ENCODE measurements at regions not wholly inside any gene's neighbourhood (a gene's known extent, or its start where the extent isn't known, plus 50 kb on each side); places are given as distances from the start of the nearest gene placed in this dataset.

DNA sequence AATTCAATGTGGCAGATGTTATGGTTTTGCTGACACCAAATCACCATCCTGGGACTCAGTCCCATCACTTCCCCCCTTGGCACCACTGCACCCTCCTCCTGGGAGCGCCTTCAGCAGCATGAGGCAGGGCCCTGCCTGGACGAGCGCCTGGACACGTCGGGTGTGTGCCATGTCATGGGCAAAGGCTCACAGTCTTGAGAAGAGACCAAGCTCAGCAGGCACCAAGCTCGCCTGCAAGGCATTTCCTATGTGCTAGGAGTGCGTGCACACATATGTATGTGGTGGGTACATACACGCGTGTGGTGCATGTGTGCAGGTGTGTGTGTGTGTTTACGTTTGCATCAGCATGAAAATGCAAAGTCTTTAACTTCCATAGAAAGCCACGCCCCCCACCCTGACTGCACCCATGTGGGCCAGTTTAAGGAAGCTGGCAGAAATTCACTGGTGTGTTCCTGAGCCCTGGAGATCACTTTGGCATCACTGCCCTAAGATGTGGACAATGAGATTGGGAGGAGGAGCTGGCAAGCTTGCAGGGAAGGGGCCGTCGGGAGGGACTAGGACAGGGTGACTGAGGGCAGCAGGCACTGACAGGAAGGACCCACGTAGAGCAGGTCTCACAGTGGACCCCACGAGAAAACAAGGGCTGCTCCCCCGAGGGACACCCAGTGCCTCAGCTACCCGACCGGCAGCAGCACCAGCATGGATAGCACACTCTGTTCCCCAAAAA lies 169.9 kb upstream of the PPP2R2D start (continued):
- no peak for TF ChIP-seq CEBPB (IDR thresholded peaks at IDR 0.05)
- TF ChIP-seq JUNB (IDR thresholded peaks at IDR 0.05), result no peak
- no peak for TF ChIP-seq KDM5A (IDR thresholded peaks at IDR 0.05)

DNA sequence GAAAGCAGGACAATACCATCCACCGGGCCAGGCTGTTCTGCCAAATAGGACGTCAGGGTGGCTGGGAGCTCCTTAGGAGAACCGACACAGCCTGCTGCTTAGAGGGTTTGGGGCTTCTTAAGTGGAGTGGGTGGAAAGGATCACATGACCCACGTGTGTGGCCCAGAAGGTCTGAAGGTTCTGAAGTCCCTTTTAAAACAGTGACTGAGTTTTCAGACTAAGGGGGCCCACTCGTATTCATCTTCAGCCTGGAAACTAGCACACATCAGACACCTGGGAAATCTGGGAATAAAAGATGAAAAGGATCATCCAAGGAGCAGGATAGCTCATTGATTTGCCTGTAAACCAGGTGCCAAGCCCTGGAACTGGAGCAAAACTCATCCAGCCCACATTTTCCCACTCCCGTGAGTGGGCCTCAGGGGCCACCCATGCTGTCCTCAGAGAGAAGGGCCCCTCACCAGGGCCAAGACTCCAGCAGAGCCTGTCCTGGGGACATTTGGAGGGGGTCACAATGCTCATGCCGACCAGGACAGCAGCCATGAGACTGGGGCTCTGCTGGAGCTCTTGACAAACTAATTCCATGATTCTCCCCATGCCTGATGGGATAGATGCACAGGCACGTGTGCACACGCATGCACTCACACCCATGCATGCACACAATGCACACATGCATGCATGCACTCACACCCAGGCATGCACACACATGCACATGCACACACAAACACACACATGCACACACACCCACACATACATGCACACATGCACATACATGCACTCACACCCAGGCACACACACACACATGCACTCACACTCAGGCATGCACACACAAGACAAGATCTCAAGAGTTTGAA lies 168.8 kb upstream of the PPP2R2D start:
- no peak overlapping the region for H3K27ac ChIP-seq
- DNase-seq (ENCODE audit: low read depth in 1 of 2, low spot score in 1 of 2) (no peak), FAIRE-seq (no peak), ATAC-seq (no peak)
- TF ChIP-seq CEBPB (IDR thresholded peaks at IDR 0.05) (no peak), FOXS1 (CRISPR knock-in tag; IDR thresholded peaks at IDR 0.05) (no peak), KDM5A (IDR thresholded peaks at IDR 0.05) (no peak), EHMT2 (IDR thresholded peaks at IDR 0.05; ENCODE audit: low read depth) (no peak), TFCP2L1 (CRISPR knock-in tag; IDR thresholded peaks at IDR 0.05) (no peak), PHF8 (IDR thresholded peaks at IDR 0.05; ENCODE audit: borderline replicate concordance, low read depth) (no peak), MAFK (IDR thresholded peaks at IDR 0.05; ENCODE audit: partially characterized antibody) (no peak), MAZ (IDR thresholded peaks at IDR 0.05; ENCODE audit: borderline replicate concordance, low read depth, low read length) (no peak), ZC3H11A (IDR thresholded peaks at IDR 0.05) (no peak), JUN (IDR thresholded peaks at IDR 0.05) (no peak), FOSL2 (IDR thresholded peaks at IDR 0.05) (no peak), FOSL2 (CRISPR knock-in tag; IDR thresholded peaks at IDR 0.05) (no peak), CHD4 (IDR thresholded peaks at IDR 0.05; ENCODE audit: borderline replicate concordance) (no peak), FOSB (CRISPR knock-in tag; IDR thresholded peaks at IDR 0.05) (no peak), RARB (CRISPR knock-in tag; IDR thresholded peaks at IDR 0.05) (no peak)
- TF ChIP-seq, protein P1, sequence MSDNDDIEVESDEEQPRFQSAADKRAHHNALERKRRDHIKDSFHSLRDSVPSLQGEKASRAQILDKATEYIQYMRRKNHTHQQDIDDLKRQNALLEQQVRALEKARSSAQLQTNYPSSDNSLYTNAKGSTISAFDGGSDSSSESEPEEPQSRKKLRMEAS (IDR thresholded peaks at IDR 0.05), result no peak
- TF ChIP-seq, protein P2, sequence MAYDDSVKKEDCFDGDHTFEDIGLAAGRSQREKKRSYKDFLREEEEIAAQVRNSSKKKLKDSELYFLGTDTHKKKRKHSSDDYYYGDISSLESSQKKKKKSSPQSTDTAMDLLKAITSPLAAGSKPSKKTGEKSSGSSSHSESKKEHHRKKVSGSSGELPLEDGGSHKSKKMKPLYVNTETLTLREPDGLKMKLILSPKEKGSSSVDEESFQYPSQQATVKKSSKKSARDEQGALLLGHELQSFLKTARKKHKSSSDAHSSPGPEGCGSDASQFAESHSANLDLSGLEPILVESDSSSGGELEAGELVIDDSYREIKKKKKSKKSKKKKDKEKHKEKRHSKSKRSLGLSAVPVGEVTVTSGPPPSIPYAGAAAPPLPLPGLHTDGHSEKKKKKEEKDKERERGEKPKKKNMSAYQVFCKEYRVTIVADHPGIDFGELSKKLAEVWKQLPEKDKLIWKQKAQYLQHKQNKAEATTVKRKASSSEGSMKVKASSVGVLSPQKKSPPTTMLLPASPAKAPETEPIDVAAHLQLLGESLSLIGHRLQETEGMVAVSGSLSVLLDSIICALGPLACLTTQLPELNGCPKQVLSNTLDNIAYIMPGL (CRISPR knock-in tag; IDR thresholded peaks at IDR 0.05; ENCODE audit: borderline replicate concordance), result no peak
- TF ChIP-seq, protein P3, sequence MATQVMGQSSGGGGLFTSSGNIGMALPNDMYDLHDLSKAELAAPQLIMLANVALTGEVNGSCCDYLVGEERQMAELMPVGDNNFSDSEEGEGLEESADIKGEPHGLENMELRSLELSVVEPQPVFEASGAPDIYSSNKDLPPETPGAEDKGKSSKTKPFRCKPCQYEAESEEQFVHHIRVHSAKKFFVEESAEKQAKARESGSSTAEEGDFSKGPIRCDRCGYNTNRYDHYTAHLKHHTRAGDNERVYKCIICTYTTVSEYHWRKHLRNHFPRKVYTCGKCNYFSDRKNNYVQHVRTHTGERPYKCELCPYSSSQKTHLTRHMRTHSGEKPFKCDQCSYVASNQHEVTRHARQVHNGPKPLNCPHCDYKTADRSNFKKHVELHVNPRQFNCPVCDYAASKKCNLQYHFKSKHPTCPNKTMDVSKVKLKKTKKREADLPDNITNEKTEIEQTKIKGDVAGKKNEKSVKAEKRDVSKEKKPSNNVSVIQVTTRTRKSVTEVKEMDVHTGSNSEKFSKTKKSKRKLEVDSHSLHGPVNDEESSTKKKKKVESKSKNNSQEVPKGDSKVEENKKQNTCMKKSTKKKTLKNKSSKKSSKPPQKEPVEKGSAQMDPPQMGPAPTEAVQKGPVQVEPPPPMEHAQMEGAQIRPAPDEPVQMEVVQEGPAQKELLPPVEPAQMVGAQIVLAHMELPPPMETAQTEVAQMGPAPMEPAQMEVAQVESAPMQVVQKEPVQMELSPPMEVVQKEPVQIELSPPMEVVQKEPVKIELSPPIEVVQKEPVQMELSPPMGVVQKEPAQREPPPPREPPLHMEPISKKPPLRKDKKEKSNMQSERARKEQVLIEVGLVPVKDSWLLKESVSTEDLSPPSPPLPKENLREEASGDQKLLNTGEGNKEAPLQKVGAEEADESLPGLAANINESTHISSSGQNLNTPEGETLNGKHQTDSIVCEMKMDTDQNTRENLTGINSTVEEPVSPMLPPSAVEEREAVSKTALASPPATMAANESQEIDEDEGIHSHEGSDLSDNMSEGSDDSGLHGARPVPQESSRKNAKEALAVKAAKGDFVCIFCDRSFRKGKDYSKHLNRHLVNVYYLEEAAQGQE (IDR thresholded peaks at IDR 0.05), result no peak
- POLR2A ChIA-PET, result no interaction called here
- peaks cover 5% of the 10 kb centered on the region; the same call in 2 of the 3 replicates for H3K9me3 ChIP-seq
- H3K4me2 ChIP-seq, result no peak overlapping the region
- H3K4me1 ChIP-seq, result peaks cover 13% of the 10 kb centered on the region; the same call in 1 of the 3 replicates
- CTCF ChIA-PET, result interaction anchor here (0.6 kb wide), 1 partner anchor 931 kb away, joined by 3 read pairs; no protein-coding TSS in a partner anchor
- WGBS (ENCODE audit: missing lambda C conversion rate), result 32% methylated on average over 9 of the region's 9 CpGs
- H3K4me3 ChIP-seq, result no peak overlapping the region
